Esophagus muscularis mucosa (tissue), 4 donors: ENCODE measurements at regions not wholly inside any gene's neighbourhood (a gene's known extent, or its start where the extent isn't known, plus 50 kb on each side); places are given as distances from the start of the nearest gene placed in this dataset.

Experiments used
- DNase-seq: peaks from one replicate; pipeline ENCODE4 v3.0.0-alpha.2; 2017; ENCODE audit errors: extremely low spot score
- H3K27ac ChIP-seq, 4 donors: fragments of 200-600 bp; sonication (generic); replicated peaks in 1 of 4; 1 replicate in 3 of 4; 2 replicates in 1 of 4; pipeline ENCODE4 v1.5.1; 2016 to 2019; ENCODE audit warnings: mild to moderate bottlenecking in 1 of 4
- H3K27me3 ChIP-seq, 4 donors: fragments of 200-600 bp; sonication (generic); one replicate each; pipeline versions ENCODE4 v1.5.1 to v1.6.0; 2016 to 2019
- H3K36me3 ChIP-seq, 4 donors: fragments of 200-600 bp; sonication (generic); one replicate each; pipeline ENCODE4 v1.5.1; 2016 to 2019
- H3K4me1 ChIP-seq, 4 donors: fragments of 200-600 bp; sonication (generic); one replicate each; pipeline ENCODE4 v1.5.1; 2016 to 2019
- H3K4me3 ChIP-seq, 4 donors: fragments of 200-600 bp; sonication (generic); 1 replicate in 2 of 4; 2 replicates in 2 of 4; pipeline ENCODE4 v1.5.1; 2016 to 2019; ENCODE audit warnings: mild to moderate bottlenecking in 4 of 4, moderate library complexity in 1 of 4
- H3K9me3 ChIP-seq, 4 donors: fragments of 200-600 bp; sonication (generic); 1 replicate in 3 of 4; 2 replicates in 1 of 4; pipeline ENCODE4 v1.5.1; 2016 to 2019
- CTCF ChIP-seq, 3 experiments: fragments of 200-600 bp in 2 of 3; fragments of 450-650 bp in 1 of 3; sonication (generic) in 2 of 3; IDR thresholded peaks; one replicate each; pipeline ENCODE4 v1.5.1; 2017 to 2019; ENCODE audit warnings: antibody characterized with exemption in 3 of 3, mild to moderate bottlenecking in 2 of 3, moderate library complexity in 1 of 3
- EP300 ChIP-seq: sonication (generic); formaldehyde crosslinking; IDR thresholded peaks from one replicate; pipeline ENCODE4 v1.6.1; 2017; ENCODE audit warnings: antibody characterized with exemption
- POLR2A ChIP-seq: fragments of 450-650 bp; IDR thresholded peaks from one replicate; pipeline ENCODE4 v1.6.1; 2017; ENCODE audit warnings: antibody characterized with exemption, moderate library complexity, mild to moderate bottlenecking, low read depth
- POLR2AphosphoS5 ChIP-seq, 2 donors: sonication (generic); formaldehyde crosslinking; IDR thresholded peaks; one replicate each; pipeline ENCODE4 v1.6.1; 2017; ENCODE audit warnings: antibody characterized with exemption in 2 of 2
- WGBS: methylation state at CpG from one replicate; pipeline ENCODE4 v1.1.5; 2018; 5-methylcytosine and 5-hydroxymethylcytosine counted together
- intact Hi-C: fragments of 100-400 bp; cut with DNase I; formaldehyde crosslinking; loops from one replicate; pipeline ENCODE4 v1.15.1; 2023

GRCh38 chr13:72122661-72123255 is 255.8 kb upstream of the DACH1 start:
- no peaks in the 10 kb centered on the region for H3K27me3 ChIP-seq
- TF ChIP-seq CTCF (IDR thresholded peaks at IDR 0.05) (no peak), POLR2AphosphoS5 (IDR thresholded peaks at IDR 0.05) (no peak), POLR2A (no peak), EP300 (no peak)
- DNase-seq: no peak
- H3K4me1 ChIP-seq: no peaks in the 10 kb centered on the region
- no peaks in the 10 kb centered on the region for H3K9me3 ChIP-seq
- no peak overlapping the region for H3K27ac ChIP-seq
- no peaks in the 10 kb centered on the region for H3K36me3 ChIP-seq
- no peak overlapping the region for H3K4me3 ChIP-seq
- WGBS: 86% methylated on average over 3 of the region's 3 CpGs
- intact Hi-C loops: no loop called here

GRCh38 chr13:72121466-72121865 is 254.5 kb upstream of the DACH1 start:
- Histone ChIP-seq H3K36me3 (no peaks in the 10 kb centered on the region), H3K27me3 (no peaks in the 10 kb centered on the region), H3K4me3 (no peak overlapping the region), H3K27ac (no peak overlapping the region), H3K9me3 (no peaks in the 10 kb centered on the region), H3K4me1 (no peaks in the 10 kb centered on the region)
- TF ChIP-seq EP300 (no peak), POLR2AphosphoS5 (IDR thresholded peaks at IDR 0.05) (no peak), POLR2A (no peak), CTCF (IDR thresholded peaks at IDR 0.05) (no peak)
- DNase-seq: no peak
- intact Hi-C loops: no loop called here
- 100% methylated on average over 3 of the region's 3 CpGs for WGBS

- intact Hi-C loops: no loop called here
- 62% methylated on average over 2 of the region's 2 CpGs for WGBS
- Histone ChIP-seq H3K4me1 (no peaks in the 10 kb centered on the region), H3K9me3 (no peaks in the 10 kb centered on the region), H3K27me3 (no peaks in the 10 kb centered on the region), H3K36me3 (no peaks in the 10 kb centered on the region), H3K27ac (no peak overlapping the region), H3K4me3 (no peak overlapping the region)
- TF ChIP-seq POLR2AphosphoS5 (IDR thresholded peaks at IDR 0.05) (no peak), CTCF (IDR thresholded peaks at IDR 0.05) (no peak), POLR2A (no peak)
- no peak for DNase-seq
Observed at GRCh38 chr13:72120632-72121031, 253.6 kb upstream of the DACH1 start.

- TF ChIP-seq POLR2AphosphoS5 (IDR thresholded peaks at IDR 0.05) (no peak), CTCF (IDR thresholded peaks at IDR 0.05) (no peak), POLR2A (no peak), EP300 (no peak)
- Histone ChIP-seq H3K27ac (no peak overlapping the region), H3K27me3 (no peaks in the 10 kb centered on the region), H3K4me1 (no peaks in the 10 kb centered on the region), H3K36me3 (no peaks in the 10 kb centered on the region), H3K9me3 (no peaks in the 10 kb centered on the region), H3K4me3 (no peak overlapping the region)
- 81% methylated on average over 2 of the region's 2 CpGs for WGBS
- intact Hi-C loops: no loop called here
- no peak for DNase-seq
Observed at GRCh38 chr13:72113931-72114330, 246.9 kb upstream of the DACH1 start.

GRCh38 chr13:72113076-72113475 is 246.1 kb upstream of the DACH1 start:
- TF ChIP-seq POLR2AphosphoS5 (IDR thresholded peaks at IDR 0.05) (no peak), CTCF (IDR thresholded peaks at IDR 0.05) (no peak), EP300 (no peak), POLR2A (no peak)
- H3K9me3 ChIP-seq: no peaks in the 10 kb centered on the region
- 84% methylated on average over 1 of the region's 1 CpG for WGBS
- H3K4me3 ChIP-seq: no peak overlapping the region
- no peak overlapping the region for H3K27ac ChIP-seq
- intact Hi-C loops: no loop called here
- H3K27me3 ChIP-seq: no peaks in the 10 kb centered on the region
- no peak for DNase-seq
- H3K36me3 ChIP-seq: no peaks in the 10 kb centered on the region
- H3K4me1 ChIP-seq: no peaks in the 10 kb centered on the region
